Transverse colon (tissue), 4 donors: ENCODE measurements at regions not wholly inside any gene's neighbourhood (a gene's known extent, or its start where the extent isn't known, plus 50 kb on each side); places are given as distances from the start of the nearest gene placed in this dataset.

Experiments used
- EP300 ChIP-seq: sonication (generic); formaldehyde crosslinking; IDR thresholded peaks from one replicate; pipeline ENCODE4 v1.6.1; 2017; ENCODE audit warnings: antibody characterized with exemption, low read depth
- POLR2AphosphoS5 ChIP-seq, 3 donors: sonication (generic); formaldehyde crosslinking; IDR thresholded peaks; one replicate each; pipeline ENCODE4 v1.6.1; 2016; ENCODE audit warnings: antibody characterized with exemption in 3 of 3
- TF ChIP-seq, protein P1 (sequence below), 5 experiments: fragments of 200-600 bp in 3 of 5; fragments of 450-650 bp in 2 of 5; sonication (generic) in 3 of 5; IDR thresholded peaks; 1 replicate in 2 of 5; 2 replicates in 3 of 5; pipeline ENCODE4 v1.5.1; 2016 to 2017; ENCODE audit warnings: antibody characterized with exemption in 5 of 5, inconsistent platforms in 3 of 5, mild to moderate bottlenecking in 2 of 5, moderate library complexity in 1 of 5

DNA sequence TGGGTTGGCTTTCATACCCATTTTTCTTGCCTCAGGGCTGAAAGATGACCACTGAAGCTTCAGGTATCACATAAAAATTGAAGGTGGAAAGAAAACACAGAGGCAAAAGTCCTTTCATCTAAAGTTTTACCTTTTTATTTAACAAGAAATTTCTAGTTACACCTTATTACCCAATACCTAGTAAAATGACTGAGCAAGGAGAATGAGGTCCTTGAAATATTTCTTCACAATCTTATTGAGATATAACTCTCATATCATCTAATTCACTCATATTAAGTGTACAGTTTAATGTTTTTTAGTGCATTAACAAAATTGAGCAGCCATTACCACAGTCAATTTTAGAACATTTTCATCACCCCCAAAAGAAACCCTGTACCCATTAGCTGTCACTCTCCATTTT, 112.9 kb upstream of the ADTRP start:
- no peak for TF ChIP-seq EP300
- no peak for TF ChIP-seq POLR2AphosphoS5 (IDR thresholded peaks at IDR 0.05)
- TF ChIP-seq, protein P1, sequence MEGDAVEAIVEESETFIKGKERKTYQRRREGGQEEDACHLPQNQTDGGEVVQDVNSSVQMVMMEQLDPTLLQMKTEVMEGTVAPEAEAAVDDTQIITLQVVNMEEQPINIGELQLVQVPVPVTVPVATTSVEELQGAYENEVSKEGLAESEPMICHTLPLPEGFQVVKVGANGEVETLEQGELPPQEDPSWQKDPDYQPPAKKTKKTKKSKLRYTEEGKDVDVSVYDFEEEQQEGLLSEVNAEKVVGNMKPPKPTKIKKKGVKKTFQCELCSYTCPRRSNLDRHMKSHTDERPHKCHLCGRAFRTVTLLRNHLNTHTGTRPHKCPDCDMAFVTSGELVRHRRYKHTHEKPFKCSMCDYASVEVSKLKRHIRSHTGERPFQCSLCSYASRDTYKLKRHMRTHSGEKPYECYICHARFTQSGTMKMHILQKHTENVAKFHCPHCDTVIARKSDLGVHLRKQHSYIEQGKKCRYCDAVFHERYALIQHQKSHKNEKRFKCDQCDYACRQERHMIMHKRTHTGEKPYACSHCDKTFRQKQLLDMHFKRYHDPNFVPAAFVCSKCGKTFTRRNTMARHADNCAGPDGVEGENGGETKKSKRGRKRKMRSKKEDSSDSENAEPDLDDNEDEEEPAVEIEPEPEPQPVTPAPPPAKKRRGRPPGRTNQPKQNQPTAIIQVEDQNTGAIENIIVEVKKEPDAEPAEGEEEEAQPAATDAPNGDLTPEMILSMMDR (IDR thresholded peaks at IDR 0.05): no peak
